AG04450 (cell line): ENCODE measurements at regions not wholly inside any gene's neighbourhood (a gene's known extent, or its start where the extent isn't known, plus 50 kb on each side); places are given as distances from the start of the nearest gene placed in this dataset.

Experiments
- CTCF ChIA-PET: fragments of 300-600, 350-600 bp; formaldehyde crosslinking; extraction: SDS; loops from one replicate; lab custom pipeline; 2022; ENCODE audit warnings: antibody characterized with exemption, inconsistent platforms; lab: Charles Lee
- POLR2A ChIA-PET: fragments of 350-600 bp; formaldehyde crosslinking; extraction: SDS; loops from one replicate; lab custom pipeline; 2021; ENCODE audit warnings: antibody characterized with exemption, inconsistent platforms; lab: Yijun Ruan, JAX
- DNase-seq: peaks from one replicate; pipeline ENCODE4 v3.0.0-alpha.2; 2011; ENCODE audit warnings: low read depth, low spot score
- H3K27ac ChIP-seq: one replicate; pipeline ENCODE4 v1.5.1; 2012; ENCODE audit warnings: low read depth, low read length, control low read depth
- H3K27me3 ChIP-seq: one replicate; pipeline ENCODE4 v1.6.0; 2012; ENCODE audit warnings: low read length; ENCODE audit not compliant: control insufficient read depth, insufficient read depth
- H3K4me3 ChIP-seq: 2 replicates; pipeline ENCODE4 v1.5.1; 2011; ENCODE audit warnings: mild to moderate bottlenecking, low read depth, low read length, control low read depth
- H3K9me3 ChIP-seq: 2 replicates; pipeline ENCODE4 v1.5.1; 2012; ENCODE audit warnings: low read length; ENCODE audit not compliant: control insufficient read depth, insufficient read depth
- CTCF ChIP-seq: IDR thresholded peaks from 2 replicates; pipeline ENCODE4 v1.5.1; 2011; ENCODE audit warnings: low read depth, low read length, control low read depth, inconsistent platforms

GRCh38 chr9:108182270-108182669 lies 673.5 kb downstream of the ACTL7B start:
- Histone ChIP-seq H3K27ac (no peak overlapping the region), H3K9me3 (no peaks in the 10 kb centered on the region), H3K4me3 (no peak overlapping the region), H3K27me3 (no peaks in the 10 kb centered on the region)
- ChIA-PET CTCF (interaction anchor here (0.6 to 1.4 kb wide), 2 partner anchors 340 to 699 kb away, joined by 3 to 4 read pairs; no protein-coding TSS in a partner anchor), POLR2A (no interaction called here)
- DNase-seq = no peak
- TF ChIP-seq CTCF = no peak

DNA sequence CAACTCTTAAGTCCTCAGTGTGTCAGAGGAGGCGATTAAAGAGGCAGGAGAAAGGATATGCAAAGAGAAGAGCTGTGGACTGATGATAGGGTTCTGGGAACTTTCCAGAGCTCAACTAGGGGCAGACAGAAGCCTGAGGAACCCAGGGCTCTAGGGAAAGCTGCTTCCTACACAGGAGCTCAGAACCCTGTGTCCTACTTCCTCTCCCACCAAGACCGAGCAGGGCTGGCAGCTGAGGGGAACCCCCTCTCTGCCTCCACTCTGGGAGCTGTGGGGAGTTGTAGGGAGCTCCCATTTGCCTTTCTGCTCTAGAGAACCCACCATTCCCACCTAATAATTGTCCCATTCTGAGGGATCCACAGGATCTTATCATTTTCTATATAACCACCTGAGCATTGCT lies 674.3 kb downstream of the ACTL7B start:
- no peaks in the 10 kb centered on the region for H3K27me3 ChIP-seq
- TF ChIP-seq CTCF = no peak
- no peak overlapping the region for H3K27ac ChIP-seq
- no peaks in the 10 kb centered on the region for H3K9me3 ChIP-seq
- CTCF ChIA-PET = interaction anchor here (1.4 kb wide), 1 partner anchor 698 kb away, joined by 4 read pairs; no protein-coding TSS in a partner anchor
- POLR2A ChIA-PET = no interaction called here
- no peak overlapping the region for H3K4me3 ChIP-seq
- DNase-seq = no peak

- Histone ChIP-seq H3K27ac (no peak overlapping the region), H3K27me3 (no peaks in the 10 kb centered on the region), H3K4me3 (no peak overlapping the region), H3K9me3 (no peaks in the 10 kb centered on the region)
- CTCF ChIA-PET = no interaction called here
- DNase-seq = no peak
- POLR2A ChIA-PET = no interaction called here
- TF ChIP-seq CTCF = no peak
Observed at GRCh38 chr9:108180541-108180940, 675.2 kb downstream of the ACTL7B start.

GRCh38 chr9:108178318-108178717 lies 677.5 kb downstream of the ACTL7B start:
- POLR2A ChIA-PET = no interaction called here
- no peak overlapping the region for H3K27ac ChIP-seq
- no peak for TF ChIP-seq CTCF
- no peaks in the 10 kb centered on the region for H3K27me3 ChIP-seq
- CTCF ChIA-PET = interaction anchor here (0.7 kb wide), 1 partner anchor 85 kb away, joined by 3 read pairs; no protein-coding TSS in a partner anchor
- DNase-seq = no peak
- H3K4me3 ChIP-seq = no peak overlapping the region
- H3K9me3 ChIP-seq = no peaks in the 10 kb centered on the region

GRCh38 chr9:108168236-108168850 lies 678.8 kb upstream of the KLF4 start:
- ChIA-PET CTCF (interaction anchor here (1.0 kb wide), 1 partner anchor 702 kb away, joined by 3 read pairs; no protein-coding TSS in a partner anchor), POLR2A (no interaction called here)
- no peak for TF ChIP-seq CTCF
- DNase-seq = no peak
- Histone ChIP-seq H3K9me3 (no peaks in the 10 kb centered on the region), H3K4me3 (no peak overlapping the region), H3K27ac (no peak overlapping the region), H3K27me3 (no peaks in the 10 kb centered on the region)
